Fibroblast of lung (primary cell): ENCODE measurements at regions not wholly inside any gene's neighbourhood (a gene's known extent, or its start where the extent isn't known, plus 50 kb on each side); places are given as distances from the start of the nearest gene placed in this dataset.
"Not testable (repeated sequence)": the region's sequence is repeated elsewhere in the genome, so short reads cannot be mapped to it uniquely, and the experiment has no call there.

Source experiments
- EZH2 ChIP-seq: IDR thresholded peaks from 2 replicates; pipeline ENCODE4 v1.5.1; 2012; ENCODE audit warnings: low read length, control low read depth, mild to moderate bottlenecking; ENCODE audit errors: missing control alignments
- TF ChIP-seq, protein P1 (sequence below), 2 donors: IDR thresholded peaks in 1 of 2; conservative IDR thresholded peaks in 1 of 2; 1 replicate in 1 of 2; 2 replicates in 1 of 2; pipeline ENCODE4 v1.5.1; 2011 to 2012; ENCODE audit warnings: low read length in 2 of 2, control low read depth in 1 of 2, inconsistent platforms in 1 of 2, low read depth in 1 of 2, mild to moderate bottlenecking in 1 of 2

DNA sequence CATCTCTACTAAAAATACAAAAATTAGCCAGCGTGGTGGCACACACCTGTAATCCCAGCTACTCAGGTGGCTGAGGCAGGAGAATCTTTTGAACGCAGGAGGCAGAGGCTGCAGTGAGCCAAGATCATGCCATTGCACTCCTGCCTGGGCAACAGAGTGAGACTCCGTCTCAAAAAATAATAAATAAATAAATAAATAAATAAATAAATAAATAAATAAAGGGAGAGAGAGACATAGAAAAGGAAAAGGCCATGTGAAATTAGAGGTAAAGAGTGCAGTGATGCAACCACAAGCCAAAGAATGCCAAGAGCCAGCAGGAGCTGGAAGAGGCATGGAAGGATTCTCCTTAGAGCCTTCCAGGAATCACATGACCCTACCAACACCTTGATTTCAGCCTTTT is 107.0 kb upstream of the SRSF6 start:
- TF ChIP-seq, protein P1, sequence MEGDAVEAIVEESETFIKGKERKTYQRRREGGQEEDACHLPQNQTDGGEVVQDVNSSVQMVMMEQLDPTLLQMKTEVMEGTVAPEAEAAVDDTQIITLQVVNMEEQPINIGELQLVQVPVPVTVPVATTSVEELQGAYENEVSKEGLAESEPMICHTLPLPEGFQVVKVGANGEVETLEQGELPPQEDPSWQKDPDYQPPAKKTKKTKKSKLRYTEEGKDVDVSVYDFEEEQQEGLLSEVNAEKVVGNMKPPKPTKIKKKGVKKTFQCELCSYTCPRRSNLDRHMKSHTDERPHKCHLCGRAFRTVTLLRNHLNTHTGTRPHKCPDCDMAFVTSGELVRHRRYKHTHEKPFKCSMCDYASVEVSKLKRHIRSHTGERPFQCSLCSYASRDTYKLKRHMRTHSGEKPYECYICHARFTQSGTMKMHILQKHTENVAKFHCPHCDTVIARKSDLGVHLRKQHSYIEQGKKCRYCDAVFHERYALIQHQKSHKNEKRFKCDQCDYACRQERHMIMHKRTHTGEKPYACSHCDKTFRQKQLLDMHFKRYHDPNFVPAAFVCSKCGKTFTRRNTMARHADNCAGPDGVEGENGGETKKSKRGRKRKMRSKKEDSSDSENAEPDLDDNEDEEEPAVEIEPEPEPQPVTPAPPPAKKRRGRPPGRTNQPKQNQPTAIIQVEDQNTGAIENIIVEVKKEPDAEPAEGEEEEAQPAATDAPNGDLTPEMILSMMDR (conservative IDR thresholded peaks at IDR 0.05 in 1 of 2, IDR thresholded peaks at IDR 0.05 in 1 of 2; ENCODE audit: low read depth in 1 of 2, low read length in 2 of 2), result not testable (repeated sequence)
- TF ChIP-seq EZH2, result not testable (repeated sequence)
